Neuronal stem cell (in vitro differentiated cells): ENCODE measurements at regions not wholly inside any gene's neighbourhood (a gene's known extent, or its start where the extent isn't known, plus 50 kb on each side); places are given as distances from the start of the nearest gene placed in this dataset.
"Not testable (repeated sequence)": the region's sequence is repeated elsewhere in the genome, so short reads cannot be mapped to it uniquely, and the experiment has no call there.

Experiments
- DNase-seq: peaks from one replicate; pipeline ENCODE4 v3.0.0-alpha.2; 2013; ENCODE audit warnings: low spot score
- H2AFZ ChIP-seq: one replicate; pipeline ENCODE4 v1.6.1; 2013; ENCODE audit warnings: mild to moderate bottlenecking, low read length, inconsistent platforms
- H2AK5ac ChIP-seq: 2 replicates; pipeline ENCODE4 v1.6.1; 2013; ENCODE audit warnings: low read depth, mild to moderate bottlenecking, inconsistent platforms, low read length, moderate library complexity, mixed read lengths
- H2BK120ac ChIP-seq: 2 replicates; pipeline ENCODE4 v1.6.1; 2013; ENCODE audit warnings: low read depth, mild to moderate bottlenecking, inconsistent platforms, low read length, moderate library complexity, mixed read lengths
- H2BK12ac ChIP-seq: one replicate; pipeline ENCODE4 v1.6.1; 2013; ENCODE audit warnings: low read length, inconsistent platforms
- H2BK15ac ChIP-seq: 2 replicates; pipeline ENCODE4 v1.6.1; 2013; ENCODE audit warnings: mild to moderate bottlenecking, low read length, inconsistent platforms, mixed read lengths
- H2BK5ac ChIP-seq: one replicate; pipeline ENCODE4 v1.6.1; 2013; ENCODE audit warnings: inconsistent platforms, mild to moderate bottlenecking, low read length, moderate library complexity
- H3K14ac ChIP-seq: one replicate; pipeline ENCODE4 v1.6.1; 2013; ENCODE audit warnings: low read length, inconsistent platforms
- H3K18ac ChIP-seq: 2 replicates; pipeline ENCODE4 v1.6.1; 2013; ENCODE audit warnings: low read length, inconsistent platforms
- H3K23ac ChIP-seq: 2 replicates; pipeline ENCODE4 v1.6.1; 2013; ENCODE audit warnings: low read depth, mild to moderate bottlenecking, mixed read lengths, low read length, inconsistent platforms; ENCODE audit not compliant: poor library complexity
- H3K27ac ChIP-seq: replicated peaks from 3 replicates; pipeline ENCODE4 v1.5.1; 2013; ENCODE audit warnings: low read length, inconsistent platforms
- H3K27me3 ChIP-seq, 3 experiments: 2 replicates each; pipeline ENCODE4 v1.6.1; 2013; ENCODE audit warnings: low read length in 3 of 3, mild to moderate bottlenecking in 2 of 3, inconsistent platforms in 1 of 3, low read depth in 1 of 3, mixed read lengths in 1 of 3, moderate library complexity in 1 of 3; ENCODE audit not compliant: control insufficient read depth in 3 of 3, insufficient read depth in 3 of 3
- H3K36me3 ChIP-seq, 2 donors: replicated peaks in 1 of 2; 2 replicates each; pipeline ENCODE4 v1.6.1; 2013; ENCODE audit warnings: low read length in 2 of 2; ENCODE audit not compliant: control insufficient read depth in 2 of 2, insufficient read depth in 2 of 2
- H3K4ac ChIP-seq: 2 replicates; pipeline ENCODE4 v1.6.1; 2013; ENCODE audit warnings: inconsistent platforms, mild to moderate bottlenecking, low read length, moderate library complexity
- H3K4me1 ChIP-seq, 2 donors: 1 replicate in 1 of 2; 2 replicates in 1 of 2; pipeline ENCODE4 v1.6.1; 2013; ENCODE audit warnings: low read length in 2 of 2, low read depth in 1 of 2; ENCODE audit not compliant: control insufficient read depth in 2 of 2, insufficient read depth in 1 of 2
- H3K4me2 ChIP-seq: one replicate; pipeline ENCODE4 v1.6.1; 2013; ENCODE audit warnings: mild to moderate bottlenecking, low read length, inconsistent platforms; ENCODE audit not compliant: insufficient read depth, poor library complexity, severe bottlenecking
- H3K4me3 ChIP-seq, 2 donors: 2 replicates each; pipeline ENCODE4 v1.5.1; 2013; ENCODE audit warnings: low read length in 2 of 2, mild to moderate bottlenecking in 2 of 2, inconsistent platforms in 1 of 2, moderate library complexity in 1 of 2
- H3K79me1 ChIP-seq: one replicate; pipeline ENCODE4 v1.6.1; 2013; ENCODE audit warnings: low read depth, mild to moderate bottlenecking, inconsistent platforms, low read length, moderate library complexity
- H3K9ac ChIP-seq: one replicate; pipeline ENCODE4 v1.6.1; 2013; ENCODE audit warnings: mild to moderate bottlenecking, low read depth, low read length, inconsistent platforms; ENCODE audit not compliant: poor library complexity
- H3K9me3 ChIP-seq, 2 donors: replicated peaks in 1 of 2; 2 replicates each; pipeline versions ENCODE3 to v1.6.1; 2013; ENCODE audit warnings: low read length in 2 of 2, mild to moderate bottlenecking in 2 of 2, inconsistent platforms in 1 of 2, low read depth in 1 of 2, mixed read lengths in 1 of 2, moderate library complexity in 1 of 2; ENCODE audit not compliant: control insufficient read depth in 2 of 2, insufficient read depth in 1 of 2
- H4K8ac ChIP-seq: one replicate; pipeline ENCODE4 v1.6.1; 2013; ENCODE audit warnings: low read depth, mild to moderate bottlenecking, inconsistent platforms, low read length, moderate library complexity
- H4K91ac ChIP-seq: one replicate; pipeline ENCODE4 v1.6.1; 2013; ENCODE audit warnings: low read length, low read depth, mild to moderate bottlenecking, inconsistent platforms; ENCODE audit not compliant: poor library complexity
- WGBS, 2 donors: extraction: QIAGEN DNeasy Blood & Tissue Kit; methylation state at CpG; one replicate each; pipeline ENCODE4 v1.1.7; 2013; ENCODE audit warnings: missing lambda C conversion rate in 2 of 2, mixed read lengths in 1 of 2; ENCODE audit not compliant: insufficient read length in 2 of 2, insufficient replicate concordance in 1 of 2; ENCODE audit errors: extremely low coverage in 2 of 2; 5-methylcytosine and 5-hydroxymethylcytosine counted together

GRCh38 chr2:132256903-132257300 is 95.2 kb upstream of the ANKRD30BL start:
- H3K4me1 ChIP-seq, H3K4ac ChIP-seq, H3K14ac ChIP-seq, H2BK120ac ChIP-seq, H3K9ac ChIP-seq, H2BK5ac ChIP-seq, H3K79me1 ChIP-seq, H4K91ac ChIP-seq, H3K23ac ChIP-seq, H2AK5ac ChIP-seq, H2AFZ ChIP-seq, H2BK12ac ChIP-seq, H3K9me3 ChIP-seq, H3K18ac ChIP-seq, DNase-seq, H3K4me3 ChIP-seq, H4K8ac ChIP-seq, H3K4me2 ChIP-seq, H3K36me3 ChIP-seq, H3K27ac ChIP-seq, H2BK15ac ChIP-seq, H3K27me3 ChIP-seq: not testable (repeated sequence)
- WGBS, 2 donors = no CpG with 5 or more reads among the region's 34 CpGs

GRCh38 chr2:132257301-132258171 is 95.8 kb upstream of the ANKRD30BL start:
- not testable (repeated sequence) for H2BK15ac ChIP-seq, H3K9me3 ChIP-seq, H3K27ac ChIP-seq, H2AK5ac ChIP-seq, H3K27me3 ChIP-seq, H3K14ac ChIP-seq, H2BK120ac ChIP-seq, H3K4ac ChIP-seq, H2AFZ ChIP-seq, H2BK5ac ChIP-seq, DNase-seq, H3K4me2 ChIP-seq, H4K91ac ChIP-seq, H3K4me1 ChIP-seq, H3K79me1 ChIP-seq, H3K23ac ChIP-seq, H3K4me3 ChIP-seq, H2BK12ac ChIP-seq, H4K8ac ChIP-seq, H3K36me3 ChIP-seq, H3K9ac ChIP-seq
- no CpG with 5 or more reads among the region's 79 CpGs for WGBS, 2 donors
- H3K18ac ChIP-seq = peak overlapping the region; percentile 8

GRCh38 chr2:132259276-132259675 is 97.5 kb upstream of the ANKRD30BL start:
- H2AK5ac ChIP-seq, H3K14ac ChIP-seq, H3K9me3 ChIP-seq, H3K27me3 ChIP-seq, H3K4me3 ChIP-seq, H2BK12ac ChIP-seq, H2AFZ ChIP-seq, DNase-seq, H3K27ac ChIP-seq, H3K4ac ChIP-seq, H3K18ac ChIP-seq, H3K9ac ChIP-seq, H2BK120ac ChIP-seq, H3K23ac ChIP-seq, H2BK5ac ChIP-seq, H3K79me1 ChIP-seq, H3K36me3 ChIP-seq, H4K91ac ChIP-seq, H4K8ac ChIP-seq, H3K4me2 ChIP-seq, H3K4me1 ChIP-seq, H2BK15ac ChIP-seq: not testable (repeated sequence)
- no CpG with 5 or more reads among the region's 13 CpGs for WGBS, 2 donors

- not testable (repeated sequence) for H3K9ac ChIP-seq, H2BK5ac ChIP-seq, DNase-seq, H3K18ac ChIP-seq, H3K4ac ChIP-seq, H2BK12ac ChIP-seq, H2BK120ac ChIP-seq, H3K27me3 ChIP-seq, H2AK5ac ChIP-seq, H3K4me3 ChIP-seq, H2BK15ac ChIP-seq, H4K8ac ChIP-seq, H3K36me3 ChIP-seq, H2AFZ ChIP-seq, H3K27ac ChIP-seq, H3K79me1 ChIP-seq, H3K23ac ChIP-seq, H3K9me3 ChIP-seq, H3K4me2 ChIP-seq, H3K14ac ChIP-seq, H4K91ac ChIP-seq
- peaks cover 11 to 12% of the 10 kb centered on the region in 2 donors for H3K4me1 ChIP-seq
- no CpG with 5 or more reads among the region's 12 CpGs for WGBS, 2 donors
Measured at GRCh38 chr2:132265595-132265994, 103.8 kb upstream of the ANKRD30BL start.
